ENCODE measurements at regions not wholly inside any gene's neighbourhood (a gene's known extent, or its start where the extent isn't known, plus 50 kb on each side); places are given as distances from the start of the nearest gene placed in this dataset.

DNA sequence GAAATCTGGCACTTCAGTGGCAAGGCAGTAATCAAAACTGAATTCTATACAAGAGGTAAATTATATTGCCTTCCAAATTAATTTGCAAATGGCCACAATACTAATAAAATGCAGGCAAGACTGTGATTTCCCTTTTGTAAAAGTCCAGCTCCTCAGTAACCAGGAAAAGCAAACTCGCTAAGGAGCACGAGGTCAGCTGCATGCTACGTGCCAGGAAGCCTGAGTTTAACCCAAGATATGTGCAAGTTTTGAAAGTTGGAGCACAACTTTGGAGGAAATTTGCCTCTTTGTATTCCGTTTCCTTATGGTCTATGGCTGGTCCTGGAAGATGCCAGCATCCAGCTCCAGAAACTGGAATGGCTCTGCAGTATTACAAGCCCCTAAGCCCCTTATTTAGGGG is 226.8 kb upstream of the DYNLRB2 start:
- Histone ChIP-seq H3K27ac (ENCODE audit: low read depth in 1 of 2, low read length in 2 of 2) (no peak overlapping the region), H3K27me3 (ENCODE audit: control insufficient read depth in 1 of 2, insufficient read depth in 2 of 2, low read length in 2 of 2) (peaks cover 0 to 9% of the 10 kb centered on the region in 2 experiments), H3K4me1 (ENCODE audit: insufficient read depth, low read length) (no peaks in the 10 kb centered on the region), H3K4me3 (ENCODE audit: low read length) (no peak overlapping the region), H3K36me3 (ENCODE audit: insufficient read depth, low read length) (no peaks in the 10 kb centered on the region), H3K9me3 (ENCODE audit: control insufficient read depth in 1 of 2, insufficient read depth in 1 of 2, low read length in 2 of 2) (peaks cover 0 to 9% of the 10 kb centered on the region in 2 experiments)
- H3K36me3 Mint-ChIP-seq (ENCODE audit: low read depth): no peaks in the 10 kb centered on the region
- H3K27me3 Mint-ChIP-seq: peaks cover 40% of the 10 kb centered on the region
- ATAC-seq (ENCODE audit: poor library complexity): no peak
- POLR2A ChIA-PET: no interaction called here
- no peaks in the 10 kb centered on the region for H3K4me1 Mint-ChIP-seq (ENCODE audit: low read depth)
- intact Hi-C loops (cut with DNase I, micrococcal nuclease): no loop called here
- CTCF ChIA-PET: no interaction called here
- H3K27ac Mint-ChIP-seq: no peak overlapping the region
- DNase-seq: no peak
- no peaks in the 10 kb centered on the region for H3K9me3 Mint-ChIP-seq
- TF ChIP-seq CTCF (IDR thresholded peaks at IDR 0.05): no peak
- H3K4me3 Mint-ChIP-seq: no peak overlapping the region

DNA sequence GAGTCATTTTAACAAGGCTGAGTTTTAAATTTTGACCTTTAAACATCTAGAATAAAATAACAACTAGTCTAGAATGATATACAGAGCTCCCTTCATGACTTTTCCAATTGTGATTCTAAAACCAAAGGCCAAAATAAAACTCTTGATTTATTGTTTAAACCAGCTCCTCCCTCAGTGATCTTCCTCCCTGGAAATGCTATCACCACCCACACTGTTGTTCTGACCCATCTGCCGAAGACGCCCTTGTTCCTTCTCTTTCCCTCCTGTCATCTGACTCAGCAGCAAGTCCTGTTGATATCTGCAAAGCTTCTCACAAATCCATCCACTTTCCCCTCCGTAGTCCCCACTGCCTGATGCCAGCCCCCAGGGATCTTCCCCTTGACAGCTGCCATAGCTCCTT is 231.6 kb upstream of the DYNLRB2 start:
- CTCF ChIA-PET: no interaction called here

DNA sequence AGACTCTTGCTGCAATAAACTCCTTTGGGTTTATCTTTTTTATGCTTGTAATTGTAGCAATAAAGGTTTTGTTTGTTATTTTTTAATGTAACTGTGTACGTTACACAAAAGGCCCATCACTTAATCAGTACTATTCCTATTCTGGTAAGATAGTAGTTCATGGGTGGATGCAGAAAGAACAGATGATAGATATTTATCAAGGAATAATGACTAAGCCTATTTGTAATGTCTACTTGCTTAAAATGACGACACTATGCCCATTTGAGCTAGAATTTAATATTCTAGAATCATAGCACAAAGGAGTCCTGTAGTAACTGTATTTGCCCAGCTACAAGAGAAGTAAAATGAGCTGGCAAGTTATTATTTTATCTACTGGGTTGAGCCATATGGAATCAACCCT is 235.4 kb upstream of the DYNLRB2 start:
- Mint-ChIP-seq H3K27ac (no peak overlapping the region), H3K9me3 (no peaks in the 10 kb centered on the region), H3K4me1 (ENCODE audit: low read depth) (no peaks in the 10 kb centered on the region), H3K27me3 (peaks cover 21% of the 10 kb centered on the region), H3K4me3 (no peak overlapping the region), H3K36me3 (ENCODE audit: low read depth) (no peaks in the 10 kb centered on the region)
- H3K27me3 ChIP-seq (ENCODE audit: control insufficient read depth in 1 of 2, insufficient read depth in 2 of 2, low read length in 2 of 2): no peaks in the 10 kb centered on the region
- no peaks in the 10 kb centered on the region for H3K36me3 ChIP-seq (ENCODE audit: insufficient read depth, low read length)
- no peak overlapping the region for H3K27ac ChIP-seq (ENCODE audit: low read depth in 1 of 2, low read length in 2 of 2)
- TF ChIP-seq CTCF (IDR thresholded peaks at IDR 0.05): no peak
- intact Hi-C loops (cut with DNase I, micrococcal nuclease): no loop called here
- no peaks in the 10 kb centered on the region for H3K4me1 ChIP-seq (ENCODE audit: insufficient read depth, low read length)
- ATAC-seq (ENCODE audit: poor library complexity) (no peak), DNase-seq (no peak)
- no peaks in the 10 kb centered on the region for H3K9me3 ChIP-seq (ENCODE audit: control insufficient read depth in 1 of 2, insufficient read depth in 1 of 2, low read length in 2 of 2)
- H3K4me3 ChIP-seq (ENCODE audit: low read length): no peak overlapping the region
- ChIA-PET CTCF (no interaction called here), POLR2A (no interaction called here)

More for the DNA sequence above, 231.6 kb upstream of the DYNLRB2 start:
- intact Hi-C loops (cut with DNase I, micrococcal nuclease): no loop called here
- Histone ChIP-seq H3K4me1 (ENCODE audit: insufficient read depth, low read length) (no peaks in the 10 kb centered on the region), H3K9me3 (ENCODE audit: control insufficient read depth in 1 of 2, insufficient read depth in 1 of 2, low read length in 2 of 2) (no peaks in the 10 kb centered on the region), H3K36me3 (ENCODE audit: insufficient read depth, low read length) (no peaks in the 10 kb centered on the region), H3K4me3 (ENCODE audit: low read length) (no peak overlapping the region), H3K27ac (ENCODE audit: low read depth in 1 of 2, low read length in 2 of 2) (no peak overlapping the region), H3K27me3 (ENCODE audit: control insufficient read depth in 1 of 2, insufficient read depth in 2 of 2, low read length in 2 of 2) (no peaks in the 10 kb centered on the region)
- TF ChIP-seq CTCF (IDR thresholded peaks at IDR 0.05): no peak
- Mint-ChIP-seq H3K9me3 (no peaks in the 10 kb centered on the region), H3K36me3 (ENCODE audit: low read depth) (no peaks in the 10 kb centered on the region), H3K4me1 (ENCODE audit: low read depth) (no peaks in the 10 kb centered on the region), H3K27me3 (peaks cover 36% of the 10 kb centered on the region), H3K4me3 (no peak overlapping the region), H3K27ac (no peak overlapping the region)
- POLR2A ChIA-PET: no interaction called here
- ATAC-seq (ENCODE audit: poor library complexity) (no peak), DNase-seq (no peak)

All from CD4-positive, alpha-beta T cell (primary cell).